ENCODE measurements at regions not wholly inside any gene's neighbourhood (a gene's known extent, or its start where the extent isn't known, plus 50 kb on each side); places are given as distances from the start of the nearest gene placed in this dataset.

- TF ChIP-seq CTCF (IDR thresholded peaks at IDR 0.05; ENCODE audit: low read depth, low read length) (no peak), EZH2phosphoT487 (IDR thresholded peaks at IDR 0.05; ENCODE audit: low read depth) (no peak)
Observed at GRCh38 chr7:3243256-3243655, 57.8 kb upstream of the SDK1 start.
